ENCODE measurements at regions not wholly inside any gene's neighbourhood (a gene's known extent, or its start where the extent isn't known, plus 50 kb on each side); places are given as distances from the start of the nearest gene placed in this dataset.

- TF ChIP-seq POLR2AphosphoS5 (IDR thresholded peaks at IDR 0.05) (no peak), EP300 (IDR thresholded peaks at IDR 0.05) (no peak)
- TF ChIP-seq, protein P1, sequence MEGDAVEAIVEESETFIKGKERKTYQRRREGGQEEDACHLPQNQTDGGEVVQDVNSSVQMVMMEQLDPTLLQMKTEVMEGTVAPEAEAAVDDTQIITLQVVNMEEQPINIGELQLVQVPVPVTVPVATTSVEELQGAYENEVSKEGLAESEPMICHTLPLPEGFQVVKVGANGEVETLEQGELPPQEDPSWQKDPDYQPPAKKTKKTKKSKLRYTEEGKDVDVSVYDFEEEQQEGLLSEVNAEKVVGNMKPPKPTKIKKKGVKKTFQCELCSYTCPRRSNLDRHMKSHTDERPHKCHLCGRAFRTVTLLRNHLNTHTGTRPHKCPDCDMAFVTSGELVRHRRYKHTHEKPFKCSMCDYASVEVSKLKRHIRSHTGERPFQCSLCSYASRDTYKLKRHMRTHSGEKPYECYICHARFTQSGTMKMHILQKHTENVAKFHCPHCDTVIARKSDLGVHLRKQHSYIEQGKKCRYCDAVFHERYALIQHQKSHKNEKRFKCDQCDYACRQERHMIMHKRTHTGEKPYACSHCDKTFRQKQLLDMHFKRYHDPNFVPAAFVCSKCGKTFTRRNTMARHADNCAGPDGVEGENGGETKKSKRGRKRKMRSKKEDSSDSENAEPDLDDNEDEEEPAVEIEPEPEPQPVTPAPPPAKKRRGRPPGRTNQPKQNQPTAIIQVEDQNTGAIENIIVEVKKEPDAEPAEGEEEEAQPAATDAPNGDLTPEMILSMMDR (IDR thresholded peaks at IDR 0.05): no peak
Observed at GRCh38 chr5:97951139-97951538, 768.1 kb upstream of the RIOK2 start.
